OCI-M2 (cell line): ENCODE measurements at regions not wholly inside any gene's neighbourhood (a gene's known extent, or its start where the extent isn't known, plus 50 kb on each side); places are given as distances from the start of the nearest gene placed in this dataset.

Experiments used
- DNase-seq: peaks from one replicate; lab custom pipeline; 2025; ENCODE audit not compliant: unreplicated experiment; lab: John Stamatoyannopoulos, UW

DNA sequence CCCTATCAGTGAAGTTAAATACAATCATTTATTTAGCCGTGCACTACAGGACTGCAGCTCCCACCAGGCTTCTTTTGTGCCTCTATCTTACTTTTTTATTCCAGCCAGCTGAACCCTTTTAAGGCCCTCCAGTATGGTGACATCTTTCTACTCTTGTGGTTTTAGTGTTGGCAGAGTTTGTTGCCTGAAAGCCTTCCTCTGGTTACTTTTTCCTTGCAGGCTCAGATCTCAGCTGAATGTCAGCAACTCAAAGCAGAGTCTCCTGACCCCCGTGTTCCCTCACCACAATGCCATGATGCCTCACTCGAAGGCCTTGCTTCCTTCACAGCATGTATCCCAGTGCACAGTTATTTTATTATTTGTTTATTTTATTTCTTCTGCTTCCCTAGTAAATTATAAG, 818.9 kb upstream of the LCORL start:
- DNase-seq, result no peak

DNA sequence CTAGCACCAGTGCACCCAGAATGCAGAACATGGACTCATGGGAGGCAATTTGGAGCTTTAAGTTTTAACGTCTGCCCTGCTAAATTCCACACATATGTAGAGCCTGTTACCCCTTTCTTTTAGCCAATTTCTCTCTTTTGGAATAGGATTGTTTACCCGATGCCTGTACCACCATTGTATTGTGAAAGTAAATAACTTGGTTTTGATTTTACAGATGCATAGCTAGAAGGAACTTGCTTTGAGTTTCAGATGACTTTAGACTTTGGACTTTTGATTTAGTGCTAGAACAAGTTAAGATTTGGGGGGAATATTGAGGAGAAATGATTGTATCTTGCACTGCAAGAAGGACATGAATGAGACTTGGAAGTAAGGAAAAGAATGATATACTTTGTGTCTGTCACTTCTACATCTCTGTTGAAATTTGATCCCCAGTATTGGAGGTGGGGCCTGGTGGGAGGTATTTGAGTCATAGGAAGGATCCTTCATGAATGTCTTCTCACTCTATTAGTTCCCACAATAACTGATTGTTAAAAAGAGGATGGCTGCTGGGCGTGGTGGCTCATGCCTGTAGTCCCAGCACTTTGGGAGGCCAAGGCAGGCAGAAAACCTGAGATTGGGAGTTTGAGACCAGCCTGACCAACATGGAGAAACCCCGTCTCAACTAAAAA, 794.8 kb upstream of the LCORL start:
- no peak for DNase-seq

DNA sequence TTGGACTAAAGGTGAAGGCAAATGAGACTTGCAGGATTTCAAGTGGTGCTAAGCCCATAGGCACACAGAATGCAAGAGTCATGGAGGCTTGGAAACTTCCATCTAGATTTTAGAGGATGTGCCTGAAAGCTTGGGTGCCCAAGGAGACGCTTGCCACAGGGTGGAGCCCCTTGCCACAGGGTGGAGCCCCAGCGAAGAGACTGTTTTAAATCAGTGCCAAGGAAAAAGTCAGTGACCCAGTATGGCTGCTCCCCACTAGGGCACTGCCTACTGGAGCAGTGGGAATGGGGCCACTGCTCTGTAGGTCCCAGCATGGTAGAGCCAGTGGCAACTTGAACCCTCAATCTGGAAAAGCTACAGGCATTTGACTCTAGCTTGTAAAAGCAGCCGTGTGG, 794.2 kb upstream of the LCORL start:
- no peak for DNase-seq

DNA sequence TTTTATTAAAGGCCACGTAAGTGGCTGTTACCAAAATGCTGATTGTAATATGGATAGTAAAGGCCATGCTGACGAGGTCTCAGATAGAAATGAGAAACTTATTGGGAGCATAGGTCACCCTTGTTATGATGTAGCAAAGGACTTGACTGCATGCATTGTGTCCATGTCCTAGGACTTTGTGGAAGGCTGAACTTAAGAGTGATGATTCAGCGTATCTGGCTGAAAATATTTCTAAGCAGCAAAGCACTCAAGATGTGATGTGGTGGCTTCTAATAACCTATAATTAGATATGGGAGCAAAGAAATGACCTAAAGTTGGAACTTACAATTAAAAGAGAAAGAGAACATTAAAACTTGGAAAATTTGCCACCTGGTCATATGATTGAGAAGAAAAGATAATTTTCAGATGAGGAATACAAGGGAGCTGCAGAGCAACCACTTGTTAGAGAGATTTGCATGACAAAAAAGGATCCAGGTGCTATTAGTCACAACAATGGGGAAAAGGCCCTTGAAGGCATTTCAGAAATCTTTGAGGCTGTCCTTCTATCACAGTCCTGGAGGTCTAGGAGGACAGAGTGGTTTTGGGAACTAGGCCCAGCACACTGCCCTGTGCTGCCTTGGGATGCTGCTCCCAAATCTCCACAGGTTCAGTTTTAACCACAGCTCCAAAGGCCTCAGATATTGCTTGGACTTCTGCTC, 793.7 kb upstream of the LCORL start:
- no peak for DNase-seq

DNA sequence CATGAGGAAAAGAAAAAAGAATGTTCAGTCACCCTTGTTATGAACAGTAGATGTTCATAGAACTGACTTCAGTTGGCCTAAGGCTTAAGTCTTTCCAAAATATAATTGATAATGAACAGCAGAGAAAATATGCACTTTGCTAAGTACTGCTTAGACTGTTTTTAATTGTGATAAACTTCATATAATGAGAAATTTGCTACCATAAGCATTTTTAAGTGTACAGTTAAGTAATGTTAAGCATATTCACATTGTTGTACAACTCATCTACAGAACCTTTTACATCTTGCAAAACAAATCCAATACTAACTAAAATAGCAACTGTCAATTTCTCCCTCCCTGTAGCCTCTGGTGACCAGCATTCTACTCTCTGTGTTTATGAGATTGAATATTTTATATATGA, 792.2 kb upstream of the LCORL start:
- no peak for DNase-seq

DNA sequence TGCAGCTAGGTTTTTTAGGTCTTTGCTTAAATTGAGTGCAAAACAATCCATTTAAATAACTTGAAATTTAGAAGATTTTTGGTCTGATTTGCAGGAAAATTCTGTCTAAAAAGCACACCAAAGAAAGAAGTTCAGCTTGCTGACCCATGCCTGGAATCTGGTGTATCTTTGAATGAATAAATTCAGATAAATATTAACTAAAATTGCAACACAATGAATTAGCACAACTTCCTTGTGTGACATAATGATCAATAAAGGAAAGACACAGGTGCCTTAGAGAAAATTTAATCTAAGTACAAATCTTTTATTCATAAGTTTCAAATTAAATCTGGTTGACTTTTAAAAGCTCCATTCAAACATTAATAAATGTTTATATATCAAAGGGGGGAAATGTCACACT, 791.5 kb upstream of the LCORL start:
- no peak for DNase-seq

DNA sequence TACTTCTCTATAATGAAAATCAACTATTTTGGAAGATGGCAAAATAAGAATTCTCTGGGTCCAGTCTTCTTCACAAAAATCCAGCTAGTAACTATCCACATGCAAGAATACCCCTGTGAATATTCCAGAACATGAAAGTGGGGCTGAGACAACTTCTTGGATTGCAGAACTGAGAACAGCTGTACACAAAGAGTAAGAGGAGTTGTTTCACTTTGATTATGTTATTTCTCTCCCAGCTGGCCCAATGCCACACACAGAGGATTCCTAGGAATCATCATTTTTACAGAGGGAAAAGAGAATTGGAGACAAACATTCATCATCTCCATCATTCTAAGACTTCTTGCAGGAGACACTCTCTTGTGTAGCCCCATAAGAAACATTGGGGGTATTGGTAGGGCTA, 782.2 kb upstream of the LCORL start:
- no peak for DNase-seq

DNA sequence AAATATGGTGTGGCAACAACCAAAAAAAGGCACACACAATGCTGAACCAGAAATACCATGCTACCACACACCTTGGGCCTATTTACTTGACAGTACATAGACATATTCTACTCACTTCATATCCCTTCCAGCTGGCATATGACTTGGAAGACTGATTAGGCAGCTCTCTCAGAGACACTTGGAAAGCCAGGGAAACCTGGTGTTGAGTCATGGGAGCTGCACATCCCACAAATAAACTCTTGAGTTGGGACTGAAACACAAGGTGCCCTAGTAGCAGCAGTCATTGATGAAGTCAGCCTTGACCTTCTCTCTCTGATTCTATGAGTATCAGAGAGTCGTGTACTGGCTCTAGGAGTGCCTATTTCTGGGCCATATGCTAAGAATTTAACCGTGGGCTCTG, 776.6 kb upstream of the LCORL start:
- no peak for DNase-seq

DNA sequence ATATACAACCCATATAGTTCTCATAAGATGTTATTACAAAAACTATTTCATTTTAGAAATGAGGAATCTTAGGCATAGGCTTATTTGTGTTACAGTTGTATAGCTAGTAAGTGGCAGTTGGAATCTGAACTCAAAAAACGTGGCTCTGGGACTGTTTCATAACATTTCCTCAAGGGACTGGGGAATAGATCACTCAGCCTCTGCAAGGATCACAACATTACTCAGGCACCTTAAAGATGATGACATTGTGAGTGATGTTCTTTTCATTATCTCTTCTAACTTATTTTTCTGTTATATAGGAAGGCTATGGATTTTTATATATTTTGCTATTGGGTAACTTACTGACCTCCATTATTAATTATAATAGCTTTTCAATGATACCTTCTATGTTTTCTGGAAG, 774.2 kb upstream of the LCORL start:
- no peak for DNase-seq

DNA sequence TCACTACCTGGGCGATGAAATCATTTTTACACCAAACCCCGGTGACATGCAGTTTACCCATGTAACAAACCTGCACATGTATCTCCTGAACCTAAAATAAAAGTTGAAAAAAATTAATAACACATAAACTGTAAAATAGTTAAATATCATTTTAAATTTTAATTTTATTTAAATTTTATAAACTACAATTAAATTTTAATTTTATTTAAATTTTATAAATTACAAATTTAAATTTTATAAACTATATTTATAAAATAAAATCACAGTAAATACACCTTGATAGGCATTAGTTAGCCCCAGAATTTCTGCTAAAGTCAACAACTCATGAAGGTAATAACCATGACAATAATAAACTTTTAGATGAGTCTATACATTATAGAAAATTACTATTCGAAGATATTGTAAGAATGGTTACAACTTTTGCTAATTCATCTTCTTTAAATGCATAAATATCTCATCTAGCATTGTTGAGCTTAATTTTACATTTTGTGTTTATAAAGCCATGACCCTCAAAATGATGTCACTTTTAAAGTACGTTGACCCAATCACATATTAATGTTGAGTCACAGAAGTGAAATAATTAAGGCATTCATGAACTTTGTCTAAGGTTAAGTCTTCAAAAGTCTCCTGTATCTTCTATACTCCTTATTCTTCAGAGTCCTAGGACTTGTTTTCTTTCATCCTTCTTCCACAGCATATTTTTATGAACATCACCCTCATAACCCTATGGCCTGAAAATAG, 755.8 kb upstream of the LCORL start:
- DNase-seq, result no peak

DNA sequence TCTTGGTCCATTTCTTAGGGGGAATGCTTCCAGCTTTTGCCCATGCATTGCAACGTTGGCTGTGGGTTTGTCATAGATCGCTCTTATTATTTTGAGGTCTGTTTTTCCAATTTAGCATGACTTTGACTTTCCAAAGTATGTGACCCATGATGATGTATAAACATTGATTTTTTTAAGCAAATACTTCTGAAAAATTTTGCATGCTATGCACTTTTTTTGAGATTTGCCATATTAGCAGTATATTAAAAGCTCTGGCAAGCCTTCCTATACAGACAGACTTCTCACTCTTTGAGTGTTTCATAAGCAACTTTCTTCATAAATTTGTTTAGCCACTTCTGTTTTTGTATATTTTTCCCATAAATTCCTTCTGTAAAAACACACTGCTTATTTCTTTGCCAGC, 746.4 kb upstream of the LCORL start:
- no peak for DNase-seq

DNA sequence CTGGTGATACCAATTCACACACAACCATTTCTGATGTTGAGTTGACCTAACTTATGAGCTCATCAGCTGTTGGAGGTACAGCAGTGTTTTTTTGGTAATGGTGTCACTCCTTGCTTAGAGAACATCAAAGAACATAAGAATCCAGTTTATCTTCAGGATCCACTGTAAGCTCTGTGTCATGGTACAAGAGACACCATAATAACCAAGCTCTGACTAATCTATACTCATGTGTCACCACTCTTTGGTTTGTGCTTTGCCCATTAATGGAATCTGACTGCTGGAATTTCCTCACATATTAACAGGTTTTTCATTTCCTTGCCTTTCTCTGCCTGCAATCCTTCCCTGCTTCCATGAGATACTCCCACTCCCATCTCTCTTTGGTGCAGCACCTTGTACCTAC, 735.1 kb upstream of the LCORL start:
- no peak for DNase-seq

DNA sequence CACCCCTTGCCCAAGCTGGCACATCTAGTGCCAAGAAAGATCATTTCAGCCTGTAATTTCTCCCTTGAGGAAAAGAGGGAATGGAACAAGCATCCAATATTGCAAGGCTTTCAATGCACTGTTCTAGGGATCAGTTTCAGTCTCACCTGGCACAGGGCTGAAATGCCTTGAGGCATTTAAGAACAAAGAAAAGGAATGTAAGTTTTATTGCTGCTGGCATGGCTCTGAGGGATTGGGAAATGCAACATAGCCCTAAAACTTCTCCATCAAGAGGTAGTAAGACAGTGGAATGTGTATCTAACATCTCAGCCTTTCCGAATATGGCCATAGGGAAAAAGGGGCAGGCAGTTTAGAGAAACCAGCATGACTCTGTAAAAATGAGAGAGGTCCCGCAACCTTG, 732.6 kb upstream of the LCORL start:
- no peak for DNase-seq

DNA sequence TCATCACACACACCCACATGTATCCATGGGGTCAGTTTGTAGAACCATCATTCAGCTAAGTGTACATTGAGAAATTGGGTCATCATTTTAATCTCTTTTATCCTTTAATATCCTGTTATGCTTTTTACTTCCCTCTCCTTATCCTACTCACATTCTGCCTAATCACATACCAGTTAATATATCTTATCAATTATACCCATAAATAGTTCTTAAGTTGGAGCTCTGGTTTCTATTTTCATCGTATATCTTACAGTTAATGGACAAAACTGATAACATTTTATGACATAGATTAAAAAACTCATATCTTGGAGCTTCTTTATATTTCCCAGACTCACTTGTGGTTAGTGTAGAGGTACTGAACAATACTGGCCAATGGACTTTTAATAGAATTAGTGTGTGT, 729.5 kb upstream of the LCORL start:
- DNase-seq, result no peak

DNA sequence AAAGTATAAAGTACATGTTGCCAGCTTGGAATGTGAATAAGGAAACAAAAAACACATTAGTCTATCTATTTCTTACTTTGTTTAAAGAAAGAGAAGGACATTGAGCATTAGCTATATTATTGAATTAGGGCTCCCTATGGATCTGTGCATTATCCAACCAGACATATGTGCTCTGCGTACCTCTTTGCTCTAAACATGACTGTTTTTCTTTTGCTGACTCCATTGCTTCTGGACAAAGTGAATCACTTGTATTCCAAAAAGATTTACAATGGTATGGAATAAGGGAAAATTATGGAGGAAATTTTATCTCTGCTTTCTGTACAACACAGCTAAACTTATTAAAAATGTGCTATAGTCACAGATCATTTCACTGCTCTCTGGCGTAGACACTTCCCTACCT, 727.8 kb upstream of the LCORL start:
- DNase-seq, result no peak

DNA sequence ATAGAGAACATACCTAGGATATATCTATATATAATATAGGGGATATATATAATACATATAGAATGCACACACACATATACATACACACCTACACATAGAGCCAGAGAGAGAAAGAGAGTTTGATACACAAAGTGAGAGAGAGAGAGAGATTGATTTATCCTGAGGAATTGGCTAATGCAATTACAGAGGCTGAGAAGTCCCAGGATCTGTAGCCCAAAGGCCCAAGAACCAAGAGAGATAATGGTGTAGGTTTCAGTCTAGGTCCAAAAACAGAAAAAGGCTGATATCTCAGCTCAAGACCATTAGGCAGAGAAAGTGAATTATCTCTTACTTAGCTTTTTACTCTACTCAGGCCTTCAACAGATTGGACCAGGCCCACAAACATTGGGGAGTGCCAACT, 715.0 kb upstream of the LCORL start:
- DNase-seq, result no peak

DNA sequence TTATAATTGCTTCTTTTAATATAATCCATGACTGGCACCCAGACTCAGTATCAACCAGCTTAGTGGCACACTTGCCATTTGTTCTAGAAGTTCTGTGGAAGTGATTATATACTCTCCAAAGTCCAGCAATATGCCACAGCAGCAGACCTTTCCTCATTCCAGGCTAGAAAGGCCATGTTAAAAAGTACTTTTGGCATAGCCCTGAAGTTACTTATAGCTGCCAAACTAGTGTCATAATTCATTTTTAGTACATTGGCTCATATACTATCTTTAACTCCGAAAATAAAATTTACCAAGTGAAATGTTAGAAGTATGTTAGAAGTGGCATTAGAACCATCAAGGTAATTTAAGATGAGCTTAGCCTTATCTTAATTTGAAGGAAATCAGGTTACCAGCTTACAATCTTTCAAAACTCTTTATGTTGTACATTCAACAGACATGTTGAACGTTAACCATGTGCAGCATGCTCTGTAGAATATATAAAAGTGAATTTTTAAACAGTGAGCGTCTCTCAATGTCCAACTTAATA, 714.2 kb upstream of the LCORL start:
- DNase-seq, result no peak

DNA sequence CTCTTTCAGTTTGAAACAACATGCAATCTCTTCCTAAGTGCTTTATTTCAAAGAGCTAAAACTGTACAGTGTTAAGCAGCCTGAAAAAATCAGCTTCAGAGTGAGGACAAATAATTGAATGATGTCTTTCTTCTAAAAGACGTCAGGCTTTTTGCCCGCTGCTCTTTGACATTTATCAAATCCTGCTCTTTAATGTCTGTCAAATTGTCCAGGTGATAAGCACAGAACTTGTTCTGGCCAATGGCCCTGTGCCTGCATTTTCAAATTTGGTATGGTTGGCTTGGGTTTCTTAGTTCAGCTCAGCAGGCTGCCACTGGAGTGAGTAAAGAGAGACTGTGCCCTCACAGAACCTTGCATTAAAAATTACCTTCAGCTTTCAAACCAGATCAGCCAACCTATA, 712.9 kb upstream of the LCORL start:
- no peak for DNase-seq

DNA sequence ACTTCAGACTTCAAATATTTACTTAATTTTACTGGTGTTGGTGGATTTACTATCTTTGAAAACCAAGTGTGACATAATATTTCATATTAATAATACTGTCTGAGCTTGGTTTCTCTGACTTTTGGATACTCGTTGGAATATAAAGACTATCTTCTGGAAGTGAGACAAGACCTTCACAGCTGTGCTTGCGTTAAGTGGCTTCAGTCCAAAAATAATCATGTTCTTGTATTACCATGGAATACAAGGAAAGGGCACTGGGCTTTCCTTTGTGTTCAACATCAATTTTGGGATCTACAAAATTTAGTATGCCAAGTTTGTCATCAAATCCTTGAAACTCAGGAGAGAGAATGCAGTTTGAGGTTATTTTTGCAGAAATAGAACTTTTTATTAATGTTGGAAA, 712.4 kb upstream of the LCORL start:
- DNase-seq, result no peak

DNA sequence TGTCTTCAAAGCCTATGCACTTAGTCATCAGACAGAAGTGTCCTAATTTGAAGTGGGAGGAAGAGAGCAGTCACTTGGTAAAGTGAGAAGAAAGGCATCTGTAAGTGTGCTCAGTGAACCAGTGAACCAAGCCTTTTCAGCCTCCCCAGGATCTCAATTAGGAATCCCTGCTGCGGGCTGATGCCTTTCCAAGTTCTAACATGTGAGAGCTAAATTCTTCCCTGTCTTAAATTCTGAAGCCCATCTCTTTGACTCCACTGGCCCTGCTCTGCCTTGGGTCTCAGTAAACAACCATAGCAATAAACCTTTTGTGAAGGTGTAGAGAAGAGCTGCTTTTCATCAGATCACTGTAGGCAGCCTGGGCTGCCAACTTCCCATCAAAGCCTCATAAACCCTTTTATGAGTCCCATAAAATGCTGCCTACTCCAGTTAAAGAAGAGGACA, 701.2 kb upstream of the LCORL start:
- DNase-seq, result no peak

DNA sequence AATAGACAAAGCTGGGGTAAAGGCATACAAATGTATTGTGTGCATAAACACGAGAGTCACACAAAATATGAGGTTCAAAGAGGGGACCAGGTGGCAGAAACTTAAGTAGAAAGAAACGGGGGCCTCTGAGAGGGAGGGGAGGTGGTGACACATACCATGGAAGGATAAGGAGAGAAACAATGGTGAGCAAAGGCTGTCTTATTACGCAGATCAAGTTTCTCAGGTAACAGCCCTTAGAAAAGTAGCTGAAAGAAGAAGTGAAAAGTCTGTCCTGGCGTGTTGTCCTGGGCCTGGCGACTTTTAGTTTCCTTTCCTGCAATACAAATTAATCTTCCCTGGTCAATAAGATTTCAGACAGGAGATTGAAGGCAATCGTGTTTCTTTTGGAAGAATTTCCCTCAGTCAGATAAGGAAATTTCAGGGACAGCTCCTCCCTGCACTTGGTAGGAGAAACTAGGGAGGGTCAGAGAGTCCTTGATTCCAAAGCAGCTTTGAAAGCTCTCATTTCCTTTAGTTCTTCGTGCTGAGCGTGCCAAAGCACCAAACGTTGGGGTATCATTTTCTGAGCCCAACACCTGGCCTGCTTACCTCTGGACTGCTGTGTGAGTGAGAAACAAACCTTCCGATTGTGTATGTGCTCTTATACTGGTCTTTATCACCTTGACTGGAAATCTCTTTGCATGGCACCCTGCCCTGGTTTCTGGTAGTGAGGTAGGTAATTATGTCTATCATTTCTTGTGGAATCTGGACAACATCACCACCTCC, 676.7 kb upstream of the LCORL start:
- no peak for DNase-seq
